Epithelial cell of esophagus (primary cell): ENCODE measurements at regions not wholly inside any gene's neighbourhood (a gene's known extent, or its start where the extent isn't known, plus 50 kb on each side); places are given as distances from the start of the nearest gene placed in this dataset.

Experiments
- DNase-seq: peaks from one replicate; pipeline ENCODE4 v3.0.0; 2010; ENCODE audit warnings: low read depth
- H3K4me3 ChIP-seq: 2 replicates; pipeline ENCODE4 v1.5.1; 2011; ENCODE audit warnings: mild to moderate bottlenecking, low read length, control low read depth
- TF ChIP-seq, protein P1 (sequence below): IDR thresholded peaks from 2 replicates; pipeline ENCODE4 v1.5.1; 2011; ENCODE audit warnings: low read depth, mild to moderate bottlenecking, low read length, control low read depth, inconsistent platforms; ENCODE audit not compliant: insufficient read depth; ENCODE audit errors: missing control alignments

DNA sequence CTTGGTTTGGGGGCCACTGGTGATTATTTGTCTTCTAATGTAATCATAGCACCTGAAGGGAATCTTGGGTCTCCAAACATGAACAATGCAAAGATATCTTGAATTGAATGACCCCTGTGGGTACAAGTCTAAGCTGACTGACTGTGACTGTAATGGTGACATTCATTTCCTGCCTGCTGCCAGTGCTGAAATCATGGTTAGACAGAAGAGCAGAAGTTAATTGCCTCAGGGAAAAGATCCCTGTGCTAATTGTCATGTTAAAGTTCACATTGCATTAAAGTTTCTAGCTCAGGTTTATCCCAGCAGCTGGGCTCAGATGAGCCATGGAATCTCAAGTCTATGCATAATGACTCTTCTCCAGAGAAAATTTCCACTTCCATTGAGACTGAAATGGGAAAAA is 772.0 kb downstream of the ETS1 start:
- no peak for DNase-seq
- TF ChIP-seq, protein P1, sequence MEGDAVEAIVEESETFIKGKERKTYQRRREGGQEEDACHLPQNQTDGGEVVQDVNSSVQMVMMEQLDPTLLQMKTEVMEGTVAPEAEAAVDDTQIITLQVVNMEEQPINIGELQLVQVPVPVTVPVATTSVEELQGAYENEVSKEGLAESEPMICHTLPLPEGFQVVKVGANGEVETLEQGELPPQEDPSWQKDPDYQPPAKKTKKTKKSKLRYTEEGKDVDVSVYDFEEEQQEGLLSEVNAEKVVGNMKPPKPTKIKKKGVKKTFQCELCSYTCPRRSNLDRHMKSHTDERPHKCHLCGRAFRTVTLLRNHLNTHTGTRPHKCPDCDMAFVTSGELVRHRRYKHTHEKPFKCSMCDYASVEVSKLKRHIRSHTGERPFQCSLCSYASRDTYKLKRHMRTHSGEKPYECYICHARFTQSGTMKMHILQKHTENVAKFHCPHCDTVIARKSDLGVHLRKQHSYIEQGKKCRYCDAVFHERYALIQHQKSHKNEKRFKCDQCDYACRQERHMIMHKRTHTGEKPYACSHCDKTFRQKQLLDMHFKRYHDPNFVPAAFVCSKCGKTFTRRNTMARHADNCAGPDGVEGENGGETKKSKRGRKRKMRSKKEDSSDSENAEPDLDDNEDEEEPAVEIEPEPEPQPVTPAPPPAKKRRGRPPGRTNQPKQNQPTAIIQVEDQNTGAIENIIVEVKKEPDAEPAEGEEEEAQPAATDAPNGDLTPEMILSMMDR: no peak
- no peak overlapping the region for H3K4me3 ChIP-seq

- no peak overlapping the region for H3K4me3 ChIP-seq
- TF ChIP-seq, protein P1: no peak
- no peak for DNase-seq
Measured at GRCh38 chr11:127806501-127806900, 780.9 kb downstream of the ETS1 start.

DNA sequence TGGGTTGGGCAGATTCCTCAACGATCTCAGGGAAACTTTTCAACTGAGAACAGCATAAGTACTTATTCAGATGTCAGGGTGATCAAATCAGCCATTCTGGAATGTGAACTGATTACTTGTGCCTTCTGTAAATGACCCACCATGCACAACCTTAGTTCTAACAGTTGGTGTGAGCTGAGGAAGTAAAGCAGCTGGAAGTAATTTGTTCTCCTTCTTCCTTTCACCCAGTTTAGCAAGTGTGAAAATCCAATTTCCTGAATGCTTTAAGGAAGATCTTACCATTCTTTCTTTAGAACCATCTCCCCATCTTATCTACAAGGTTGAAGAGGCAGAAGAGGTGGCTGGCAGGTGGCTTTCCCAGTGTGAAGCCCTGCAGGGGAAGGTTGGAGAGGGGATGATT is 781.6 kb downstream of the ETS1 start:
- TF ChIP-seq, protein P1: no peak
- H3K4me3 ChIP-seq: no peak overlapping the region
- DNase-seq: no peak

- TF ChIP-seq, protein P1: no peak
- no peak overlapping the region for H3K4me3 ChIP-seq
Measured at GRCh38 chr11:127804747-127805400, 782.5 kb downstream of the ETS1 start.

DNA sequence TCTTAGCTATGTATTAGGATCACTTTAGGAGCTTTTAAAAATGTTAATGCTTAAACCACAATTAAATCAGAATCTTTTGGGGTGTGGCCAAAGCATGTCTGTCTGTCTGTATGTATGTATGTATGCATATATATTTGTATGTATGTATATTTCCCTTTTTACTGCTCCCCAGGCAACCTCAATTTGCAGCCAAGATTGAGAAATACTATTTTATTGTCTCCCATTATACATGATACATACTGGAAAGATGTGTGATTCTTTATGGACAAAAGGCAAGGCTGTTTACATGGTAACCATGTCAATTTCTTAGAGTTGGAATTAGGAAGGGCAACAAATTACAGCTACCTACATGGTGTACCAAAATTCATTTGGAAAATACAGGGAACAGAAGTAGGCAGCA is 783.6 kb downstream of the ETS1 start:
- TF ChIP-seq, protein P1: no peak
- no peak for DNase-seq
- no peak overlapping the region for H3K4me3 ChIP-seq

More at GRCh38 chr11:127804747-127805400, 782.5 kb downstream of the ETS1 start:
- DNase-seq: no peak

DNA sequence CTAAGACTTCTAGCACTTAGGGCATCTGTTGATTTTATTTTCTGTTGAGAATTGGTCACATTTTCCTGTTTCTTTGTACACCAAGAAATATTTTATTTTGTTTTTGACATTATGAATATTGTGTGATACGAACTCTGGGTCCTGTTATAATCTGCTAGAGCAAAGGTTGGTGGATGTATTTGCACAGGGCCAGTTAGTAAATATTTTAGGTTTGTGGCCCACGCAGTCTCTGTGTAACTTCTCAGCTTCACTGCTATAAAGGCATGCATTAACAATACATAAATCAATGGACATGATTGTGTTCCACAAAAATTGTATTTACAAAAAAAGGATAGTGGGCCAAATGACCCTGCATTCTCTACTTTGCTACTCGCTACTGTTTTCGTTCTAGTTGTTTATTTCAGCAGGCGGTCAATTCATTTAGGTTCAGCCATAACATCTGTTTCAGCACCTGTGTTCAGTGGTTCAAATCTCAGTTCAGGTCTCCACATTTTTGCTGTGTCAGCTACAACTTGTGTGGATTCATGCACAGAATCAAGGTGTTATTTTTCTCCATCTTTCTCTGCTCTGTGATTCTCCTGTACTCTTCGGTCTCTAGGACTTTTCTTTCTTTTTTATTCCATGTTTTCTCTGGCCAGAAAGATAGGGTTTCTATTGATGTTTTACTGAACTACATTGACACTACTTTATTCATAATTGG is 786.2 kb downstream of the ETS1 start:
- TF ChIP-seq, protein P1: no peak
- no peak overlapping the region for H3K4me3 ChIP-seq
- DNase-seq: no peak
